Stimulated activated CD4-positive, alpha-beta T cell treated with anti-CD3 and anti-CD28 coated beads, Interleukin-1b, Interleukin-23, amount 100 ng/mL, for 48 hours (primary cell): ENCODE measurements at regions not wholly inside any gene's neighbourhood (a gene's known extent, or its start where the extent isn't known, plus 50 kb on each side); places are given as distances from the start of the nearest gene placed in this dataset.
"Not testable (repeated sequence)": the region's sequence is repeated elsewhere in the genome, so short reads cannot be mapped to it uniquely, and the experiment has no call there.

ENCODE experiments used
- DNase-seq: peaks from one replicate; pipeline ENCODE4 v3.0.0-alpha.2; 2020

GRCh38 chr6:11403035-11403601, 134.4 kb upstream of the TMEM170B start:
- DNase-seq, result no peak

GRCh38 chr6:11402581-11402980, 135.0 kb upstream of the TMEM170B start:
- not testable (repeated sequence) for DNase-seq

GRCh38 chr6:11401954-11402353, 135.6 kb upstream of the TMEM170B start:
- not testable (repeated sequence) for DNase-seq

- DNase-seq, result no peak
Measured at GRCh38 chr6:11398451-11399326, 138.9 kb upstream of the TMEM170B start.

- no peak for DNase-seq
Measured at GRCh38 chr6:11397622-11398450, 139.7 kb upstream of the TMEM170B start.

- DNase-seq, result no peak
Measured at GRCh38 chr6:11396860-11397259, 140.7 kb upstream of the TMEM170B start.

- no peak for DNase-seq
Measured at GRCh38 chr6:11393713-11394627, 143.6 kb upstream of the TMEM170B start.

GRCh38 chr6:11392778-11393507, 144.6 kb upstream of the TMEM170B start:
- no peak for DNase-seq

- DNase-seq, result no peak
Measured at GRCh38 chr6:11391934-11392777, 145.4 kb upstream of the TMEM170B start.

- no peak for DNase-seq
Measured at GRCh38 chr6:11389977-11390376, 147.6 kb upstream of the TMEM170B start.

- no peak for DNase-seq
Measured at GRCh38 chr6:11388983-11389944, 148.3 kb upstream of the TMEM170B start.

GRCh38 chr6:11387707-11388430, 149.7 kb upstream of the TMEM170B start:
- no peak for DNase-seq

- no peak for DNase-seq
Measured at GRCh38 chr6:11386726-11387125, 150.8 kb upstream of the TMEM170B start.

- no peak for DNase-seq
Measured at GRCh38 chr6:11386323-11386722, 151.2 kb upstream of the TMEM170B start.

- no peak for DNase-seq
Measured at GRCh38 chr6:11384531-11385309, 152.3 kb upstream of the NEDD9 start.

GRCh38 chr6:11381801-11382513, 149.5 kb upstream of the NEDD9 start:
- peak; percentile 69 for DNase-seq
